GM12874 (cell line): ENCODE measurements at regions not wholly inside any gene's neighbourhood (a gene's known extent, or its start where the extent isn't known, plus 50 kb on each side); places are given as distances from the start of the nearest gene placed in this dataset.

Experiments
- TF ChIP-seq, protein P1 (sequence below): IDR thresholded peaks from 2 replicates; pipeline ENCODE4 v1.5.1; 2011; ENCODE audit warnings: low read depth, mild to moderate bottlenecking, control low read depth, low read length, moderate library complexity; ENCODE audit not compliant: insufficient read depth

DNA sequence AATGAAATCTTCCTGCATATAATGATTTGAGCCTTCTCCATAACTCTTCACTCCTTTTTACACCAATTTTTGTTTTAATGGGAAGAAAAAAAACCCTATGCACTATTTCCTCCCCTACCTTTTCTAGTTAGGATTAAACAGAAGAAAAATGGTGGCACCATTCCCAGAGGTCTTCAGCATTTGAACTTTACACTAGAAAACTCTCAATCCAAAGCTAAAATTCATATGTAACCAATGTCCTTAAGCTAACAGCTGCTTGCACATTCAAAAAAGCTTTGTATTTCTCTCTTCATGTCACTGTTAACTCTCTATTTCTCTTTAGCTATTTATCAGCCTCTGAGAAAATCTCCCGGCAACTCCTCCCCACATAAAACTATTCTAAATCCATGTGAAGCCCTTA, 90.3 kb upstream of the UBL3 start:
- TF ChIP-seq, protein P1, sequence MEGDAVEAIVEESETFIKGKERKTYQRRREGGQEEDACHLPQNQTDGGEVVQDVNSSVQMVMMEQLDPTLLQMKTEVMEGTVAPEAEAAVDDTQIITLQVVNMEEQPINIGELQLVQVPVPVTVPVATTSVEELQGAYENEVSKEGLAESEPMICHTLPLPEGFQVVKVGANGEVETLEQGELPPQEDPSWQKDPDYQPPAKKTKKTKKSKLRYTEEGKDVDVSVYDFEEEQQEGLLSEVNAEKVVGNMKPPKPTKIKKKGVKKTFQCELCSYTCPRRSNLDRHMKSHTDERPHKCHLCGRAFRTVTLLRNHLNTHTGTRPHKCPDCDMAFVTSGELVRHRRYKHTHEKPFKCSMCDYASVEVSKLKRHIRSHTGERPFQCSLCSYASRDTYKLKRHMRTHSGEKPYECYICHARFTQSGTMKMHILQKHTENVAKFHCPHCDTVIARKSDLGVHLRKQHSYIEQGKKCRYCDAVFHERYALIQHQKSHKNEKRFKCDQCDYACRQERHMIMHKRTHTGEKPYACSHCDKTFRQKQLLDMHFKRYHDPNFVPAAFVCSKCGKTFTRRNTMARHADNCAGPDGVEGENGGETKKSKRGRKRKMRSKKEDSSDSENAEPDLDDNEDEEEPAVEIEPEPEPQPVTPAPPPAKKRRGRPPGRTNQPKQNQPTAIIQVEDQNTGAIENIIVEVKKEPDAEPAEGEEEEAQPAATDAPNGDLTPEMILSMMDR = no peak

DNA sequence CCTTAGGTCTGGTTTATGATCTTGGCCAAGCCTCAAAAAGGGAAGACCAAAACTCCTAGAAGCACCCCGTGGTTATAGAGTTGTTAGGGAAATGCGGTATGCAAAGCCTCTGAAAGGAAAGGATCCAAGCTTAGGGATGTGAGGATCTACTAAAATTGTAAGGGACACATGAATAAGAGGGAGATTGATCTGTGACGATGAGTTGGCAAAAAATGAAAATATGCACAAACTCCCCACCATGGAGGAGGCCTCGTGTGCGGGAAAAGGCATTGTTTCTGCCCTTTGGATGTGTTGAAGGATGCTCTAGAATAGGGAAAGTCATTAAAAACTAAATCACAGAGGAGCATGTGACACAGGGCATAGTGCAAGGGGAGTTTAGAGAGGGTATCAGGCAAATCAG, 88.7 kb upstream of the UBL3 start:
- TF ChIP-seq, protein P1 = no peak

DNA sequence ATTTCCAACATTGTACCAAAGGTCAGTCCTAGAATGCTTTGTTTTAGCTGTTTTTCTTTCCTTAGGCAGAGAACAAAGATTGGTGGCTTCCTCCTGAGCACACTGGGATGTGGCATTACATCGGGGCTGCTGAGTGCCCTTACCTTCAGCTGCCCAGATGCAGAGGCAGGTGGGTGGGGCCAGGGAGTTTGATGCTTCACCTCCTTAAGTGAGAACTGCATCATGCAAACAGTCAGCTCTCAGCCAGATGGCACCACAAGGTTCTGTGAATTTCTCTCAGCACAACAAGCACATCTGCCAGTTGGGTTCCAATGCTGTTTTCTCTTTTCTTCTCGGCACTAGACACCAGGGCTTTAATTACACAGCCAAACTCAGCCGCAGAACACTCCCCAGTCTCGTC, 87.4 kb upstream of the UBL3 start:
- TF ChIP-seq, protein P1 = no peak

DNA sequence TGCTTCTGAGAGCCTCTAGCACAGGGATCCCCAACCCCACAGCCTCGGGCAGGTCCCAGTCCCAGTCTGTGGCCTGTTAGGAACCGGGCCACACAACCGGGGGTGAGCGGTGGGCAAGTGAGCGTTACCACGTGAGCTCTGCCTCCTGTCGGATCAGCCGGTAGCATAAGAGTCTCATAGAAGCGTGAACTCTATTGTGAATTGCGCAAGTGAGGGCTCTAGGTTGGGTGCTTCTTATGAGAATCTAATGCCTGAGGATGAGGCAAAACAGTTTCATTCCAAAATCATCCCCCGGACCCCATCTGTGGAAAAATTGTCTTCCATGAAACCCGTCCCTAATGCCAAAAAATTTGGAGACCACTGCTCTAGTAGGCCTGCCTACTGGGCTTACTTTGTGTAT, 87.0 kb upstream of the UBL3 start:
- TF ChIP-seq, protein P1 = no peak

DNA sequence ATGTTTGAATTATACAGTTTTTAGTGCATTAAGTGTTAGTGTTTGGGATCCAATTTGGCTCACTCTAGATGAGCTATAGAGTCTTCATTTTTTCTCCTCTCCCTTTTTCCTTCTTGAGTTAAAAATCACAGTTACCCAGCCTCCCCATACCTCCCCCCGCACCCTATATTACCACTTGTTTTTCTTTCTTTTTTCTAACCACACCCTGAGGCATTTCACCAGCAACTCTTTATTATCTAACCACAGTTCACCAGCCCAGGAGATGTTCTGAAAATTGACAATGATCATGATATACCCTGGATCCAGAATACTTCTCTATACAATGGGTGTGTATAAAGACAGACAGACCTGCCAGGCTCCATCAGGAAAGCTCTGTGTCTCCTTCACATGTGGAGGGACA, 86.5 kb upstream of the UBL3 start:
- TF ChIP-seq, protein P1 = no peak

DNA sequence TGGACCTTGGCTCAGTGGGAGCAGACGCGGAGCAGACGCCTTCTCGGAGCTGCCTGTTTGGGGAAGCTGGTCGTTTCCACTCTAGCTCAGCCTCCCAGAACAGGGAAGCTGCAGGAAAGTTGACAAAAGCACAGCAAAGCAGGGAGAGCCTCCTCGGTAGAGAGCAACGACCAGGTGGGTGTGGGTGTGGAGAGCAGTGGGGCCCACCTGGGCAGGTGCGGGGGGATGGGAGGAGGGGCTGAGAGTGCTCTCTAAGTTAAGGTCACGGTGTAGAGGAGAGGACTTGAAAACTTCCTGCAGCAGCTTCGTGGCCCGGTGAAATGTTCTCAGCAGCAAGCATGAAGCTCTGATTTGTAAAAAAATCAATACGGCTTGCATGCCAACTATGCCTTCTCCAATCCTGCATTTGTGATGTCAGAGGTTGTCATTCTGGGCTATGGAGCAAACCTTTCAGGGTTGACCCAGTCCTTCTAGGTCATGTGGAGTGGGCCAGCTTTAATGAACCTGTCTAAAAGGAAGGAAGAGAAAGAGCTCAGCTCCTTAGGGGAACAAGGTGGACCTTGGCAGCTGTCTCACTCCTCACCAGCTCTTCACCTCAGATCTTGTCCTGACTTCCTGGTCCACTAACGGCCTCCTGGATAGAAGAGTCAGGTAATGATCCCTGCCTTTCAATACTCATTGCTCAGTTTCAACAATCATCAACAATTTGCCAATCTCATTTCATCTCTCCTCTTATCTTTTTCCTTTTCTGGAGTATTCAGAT, 85.8 kb upstream of the UBL3 start:
- TF ChIP-seq, protein P1 = no peak

DNA sequence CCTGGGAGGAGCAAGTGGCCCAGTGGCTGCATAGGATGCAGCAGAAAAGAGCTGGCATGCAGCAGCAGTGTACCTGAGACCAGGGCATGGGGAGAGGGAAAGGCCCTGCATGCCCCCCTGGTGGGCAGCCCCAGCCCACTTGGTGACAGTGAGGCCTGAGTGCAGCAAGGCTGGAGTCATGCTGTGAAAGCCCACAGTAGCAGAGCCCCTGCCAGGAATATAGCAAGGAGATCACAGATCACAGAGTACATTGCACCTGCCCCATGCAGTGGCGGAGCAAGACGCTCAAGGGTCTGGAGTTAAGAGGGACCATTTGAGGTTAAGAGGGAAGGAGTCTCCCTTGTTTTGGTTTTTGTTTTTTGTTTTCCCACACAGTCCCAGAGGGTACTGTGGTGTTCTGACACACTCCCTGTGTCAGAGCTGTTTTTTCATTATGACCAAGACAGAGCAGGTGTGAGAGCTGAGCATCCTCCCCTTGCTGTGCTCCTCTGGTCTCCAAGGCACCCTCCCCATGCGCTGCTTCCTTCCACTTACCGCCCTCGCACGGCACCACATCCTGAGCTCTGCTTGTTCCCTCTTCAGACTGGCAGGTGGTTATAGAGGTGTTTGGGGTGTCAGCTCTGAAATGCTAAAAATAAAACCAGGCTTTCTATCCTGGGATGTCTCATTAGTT, 85.0 kb upstream of the UBL3 start:
- TF ChIP-seq, protein P1 = no peak
